ENCODE measurements at regions not wholly inside any gene's neighbourhood (a gene's known extent, or its start where the extent isn't known, plus 50 kb on each side); places are given as distances from the start of the nearest gene placed in this dataset.
"Not testable (repeated sequence)": the region's sequence is repeated elsewhere in the genome, so short reads cannot be mapped to it uniquely, and the experiment has no call there.

GRCh38 chr16:66088681-66089080 is 277.8 kb upstream of the CDH5 start:
- DNase-seq (ENCODE audit: low spot score) = no peak
- Histone ChIP-seq H3K4me1 (ENCODE audit: insufficient read depth, poor library complexity, severe bottlenecking) (no peaks in the 10 kb centered on the region), H3K27ac (ENCODE audit: poor library complexity, severe bottlenecking) (no peak overlapping the region)

GRCh38 chr16:66087308-66087707 is 279.2 kb upstream of the CDH5 start:
- no peak for TF ChIP-seq CTCF (IDR thresholded peaks at IDR 0.05; ENCODE audit: poor library complexity, severe bottlenecking)
- no peaks in the 10 kb centered on the region for H3K27me3 ChIP-seq (ENCODE audit: insufficient read depth, poor library complexity, severe bottlenecking)
- H3K27ac ChIP-seq (ENCODE audit: poor library complexity, severe bottlenecking) = no peak overlapping the region
- ATAC-seq (ENCODE audit: low read depth) (no peak), DNase-seq (ENCODE audit: low spot score) (no peak)
- H3K4me3 ChIP-seq (ENCODE audit: severe bottlenecking) = no peak overlapping the region
- no peaks in the 10 kb centered on the region for H3K9me3 ChIP-seq (ENCODE audit: severe bottlenecking)
- peaks cover under 1% of the 10 kb centered on the region for H3K4me1 ChIP-seq (ENCODE audit: insufficient read depth, poor library complexity, severe bottlenecking)
- no peaks in the 10 kb centered on the region for H3K36me3 ChIP-seq (ENCODE audit: low read depth)

More at GRCh38 chr16:66088681-66089080, 277.8 kb upstream of the CDH5 start:
- H3K4me3 ChIP-seq (ENCODE audit: severe bottlenecking) = no peak overlapping the region
- no peaks in the 10 kb centered on the region for H3K9me3 ChIP-seq (ENCODE audit: severe bottlenecking)
- H3K36me3 ChIP-seq (ENCODE audit: low read depth) = no peaks in the 10 kb centered on the region
- H3K27me3 ChIP-seq (ENCODE audit: insufficient read depth, poor library complexity, severe bottlenecking) = no peaks in the 10 kb centered on the region
- ATAC-seq (ENCODE audit: low read depth) = no peak
- no peak for TF ChIP-seq CTCF (IDR thresholded peaks at IDR 0.05; ENCODE audit: poor library complexity, severe bottlenecking)

GRCh38 chr16:66085651-66086050 is 280.8 kb upstream of the CDH5 start:
- H3K27ac ChIP-seq (ENCODE audit: poor library complexity, severe bottlenecking) = no peak overlapping the region
- H3K4me3 ChIP-seq (ENCODE audit: severe bottlenecking) = no peak overlapping the region
- H3K9me3 ChIP-seq (ENCODE audit: severe bottlenecking) = no peaks in the 10 kb centered on the region
- no peak for DNase-seq (ENCODE audit: low spot score)
- H3K27me3 ChIP-seq (ENCODE audit: insufficient read depth, poor library complexity, severe bottlenecking) = no peaks in the 10 kb centered on the region
- no peak for TF ChIP-seq CTCF (IDR thresholded peaks at IDR 0.05; ENCODE audit: poor library complexity, severe bottlenecking)
- ATAC-seq (ENCODE audit: low read depth) = no peak
- H3K36me3 ChIP-seq (ENCODE audit: low read depth) = no peaks in the 10 kb centered on the region
- H3K4me1 ChIP-seq (ENCODE audit: insufficient read depth, poor library complexity, severe bottlenecking) = peaks cover 11% of the 10 kb centered on the region

GRCh38 chr16:66084731-66085130 is 281.8 kb upstream of the CDH5 start:
- not testable (repeated sequence) for ATAC-seq (ENCODE audit: low read depth); H3K36me3 ChIP-seq (ENCODE audit: low read depth)

GRCh38 chr16:66084306-66084705 is 282.2 kb upstream of the CDH5 start:
- DNase-seq (ENCODE audit: low spot score) = no peak
- no peaks in the 10 kb centered on the region for H3K9me3 ChIP-seq (ENCODE audit: severe bottlenecking)
- peaks cover 11% of the 10 kb centered on the region for H3K4me1 ChIP-seq (ENCODE audit: insufficient read depth, poor library complexity, severe bottlenecking)
- no peak overlapping the region for H3K27ac ChIP-seq (ENCODE audit: poor library complexity, severe bottlenecking)
- no peaks in the 10 kb centered on the region for H3K36me3 ChIP-seq (ENCODE audit: low read depth)
- H3K4me3 ChIP-seq (ENCODE audit: severe bottlenecking) = no peak overlapping the region
- ATAC-seq (ENCODE audit: low read depth) = no peak
- no peak for TF ChIP-seq CTCF (IDR thresholded peaks at IDR 0.05; ENCODE audit: poor library complexity, severe bottlenecking)
- no peaks in the 10 kb centered on the region for H3K27me3 ChIP-seq (ENCODE audit: insufficient read depth, poor library complexity, severe bottlenecking)

More at GRCh38 chr16:66084731-66085130, 281.8 kb upstream of the CDH5 start:
- H3K27me3 ChIP-seq (ENCODE audit: insufficient read depth, poor library complexity, severe bottlenecking); H3K9me3 ChIP-seq (ENCODE audit: severe bottlenecking); DNase-seq (ENCODE audit: low spot score); H3K27ac ChIP-seq (ENCODE audit: poor library complexity, severe bottlenecking); H3K4me3 ChIP-seq (ENCODE audit: severe bottlenecking): not testable (repeated sequence)
- H3K4me1 ChIP-seq (ENCODE audit: insufficient read depth, poor library complexity, severe bottlenecking) = peaks cover 11% of the 10 kb centered on the region
